Urinary bladder (tissue), 3 donors: ENCODE measurements at regions not wholly inside any gene's neighbourhood (a gene's known extent, or its start where the extent isn't known, plus 50 kb on each side); places are given as distances from the start of the nearest gene placed in this dataset.

Source experiments
- DNase-seq: peaks from one replicate; pipeline ENCODE4 v3.0.0-alpha.2; 2015; ENCODE audit errors: extremely low spot score
- H3K27ac ChIP-seq: one replicate; pipeline ENCODE4 v1.5.1; 2013; ENCODE audit warnings: low read depth, mild to moderate bottlenecking, moderate library complexity
- H3K36me3 ChIP-seq: one replicate; pipeline ENCODE4 v1.6.1; 2013; ENCODE audit warnings: mild to moderate bottlenecking, moderate library complexity; ENCODE audit not compliant: insufficient read depth
- H3K4me1 ChIP-seq: one replicate; pipeline ENCODE4 v1.6.1; 2013; ENCODE audit warnings: mild to moderate bottlenecking, moderate library complexity; ENCODE audit not compliant: insufficient read depth
- H3K4me3 ChIP-seq: one replicate; pipeline ENCODE4 v1.5.1; 2013; ENCODE audit warnings: low read depth, low read length
- WGBS: extraction: QIAGEN DNeasy Blood & Tissue Kit; methylation state at CpG from one replicate; pipeline ENCODE4 v1.1.7; 2013; 5-methylcytosine and 5-hydroxymethylcytosine counted together
- donor health status: healthy with polysubstance abuse.
- donor health status: healthy.

DNA sequence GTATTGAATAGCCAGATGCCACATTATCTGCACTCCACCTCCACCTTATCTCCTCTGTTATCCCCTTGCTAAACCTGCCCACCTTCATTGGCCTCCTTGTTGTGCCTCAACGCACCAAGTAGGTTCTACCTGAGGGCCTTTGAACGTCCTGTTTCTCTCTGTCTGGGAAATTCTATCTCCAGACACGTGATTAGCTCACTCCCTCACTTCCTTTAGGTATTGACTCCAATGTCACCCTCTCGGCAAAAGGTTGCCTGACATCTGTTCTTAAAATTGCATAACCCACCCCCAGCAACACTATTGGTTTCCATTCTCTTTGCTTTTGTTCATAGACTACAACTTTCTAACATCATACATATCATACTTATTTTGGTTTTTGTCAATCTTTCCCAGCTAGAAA, 56.5 kb upstream of the MEDAG start:
- 89% methylated on average over 4 of the region's 4 CpGs for WGBS
- DNase-seq = no peak
- no peaks in the 10 kb centered on the region for H3K36me3 ChIP-seq
- no peak overlapping the region for H3K4me3 ChIP-seq
- no peaks in the 10 kb centered on the region for H3K4me1 ChIP-seq
- H3K27ac ChIP-seq = no peak overlapping the region

DNA sequence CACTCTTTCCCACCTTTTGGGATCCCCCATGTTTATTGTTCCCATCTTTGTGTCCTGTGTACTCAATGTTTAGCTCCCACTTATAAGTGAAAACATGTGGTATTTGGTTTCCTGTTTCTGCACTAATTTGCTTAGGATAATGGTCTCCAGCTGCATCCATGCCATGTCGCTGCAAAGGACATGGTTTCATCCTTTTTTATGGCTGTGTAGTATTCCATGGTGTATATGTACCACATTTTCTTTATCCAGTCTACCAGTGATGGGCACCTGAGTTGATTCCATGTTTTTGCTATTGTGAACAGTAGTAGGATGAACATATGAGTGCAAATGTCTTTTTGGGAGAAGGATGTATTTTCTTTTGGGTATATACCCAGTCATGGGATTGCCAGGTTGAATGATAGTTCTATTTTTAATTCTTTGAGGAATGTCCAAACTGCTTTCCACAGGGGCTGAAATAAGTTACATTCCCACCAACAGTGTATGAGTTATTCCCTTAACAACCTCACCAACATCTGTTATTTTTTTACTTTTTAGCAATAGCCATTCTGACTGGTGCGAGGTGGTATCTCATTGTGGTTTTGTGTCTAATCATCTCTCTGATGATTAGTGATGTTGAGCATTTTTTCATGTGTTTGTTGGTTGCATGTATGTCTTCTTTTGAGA, 55.7 kb upstream of the MEDAG start:
- H3K4me1 ChIP-seq = no peaks in the 10 kb centered on the region
- H3K4me3 ChIP-seq = no peak overlapping the region
- no peak for DNase-seq
- 93% methylated on average over 2 of the region's 2 CpGs for WGBS
- no peak overlapping the region for H3K27ac ChIP-seq
- no peaks in the 10 kb centered on the region for H3K36me3 ChIP-seq

- H3K4me3 ChIP-seq = no peak overlapping the region
- DNase-seq = no peak
- H3K36me3 ChIP-seq = no peaks in the 10 kb centered on the region
- H3K4me1 ChIP-seq = no peaks in the 10 kb centered on the region
- H3K27ac ChIP-seq = no peak overlapping the region
Observed at GRCh38 chr13:30850867-30851211, 55.2 kb upstream of the MEDAG start.

DNA sequence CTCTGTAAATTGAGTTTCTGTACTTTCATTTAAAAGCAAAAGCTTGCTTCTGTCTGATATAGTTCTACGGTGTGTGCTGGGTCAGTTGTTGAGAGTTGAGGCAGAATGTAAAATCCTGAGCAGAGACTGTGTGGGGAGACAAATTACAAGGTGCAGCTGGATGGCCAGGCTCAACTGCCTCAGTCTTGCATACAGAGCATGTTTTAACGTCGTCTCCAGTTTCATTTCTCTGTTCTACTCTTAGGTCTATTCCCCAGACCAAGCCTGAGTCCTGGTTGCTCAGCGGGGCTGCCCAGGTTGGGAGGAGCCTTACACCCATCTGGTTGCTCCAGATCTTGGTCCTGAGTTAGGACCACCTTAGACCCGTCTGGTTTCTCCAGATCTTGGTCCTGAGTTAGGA, 54.4 kb upstream of the MEDAG start:
- WGBS = 76% methylated on average over 5 of the region's 5 CpGs
- no peak overlapping the region for H3K27ac ChIP-seq

GRCh38 chr13:30855569-30855968, 50.5 kb upstream of the MEDAG start:
- no peaks in the 10 kb centered on the region for H3K36me3 ChIP-seq
- H3K27ac ChIP-seq = no peak overlapping the region
- no peak for DNase-seq
- WGBS = 75% methylated on average over 3 of the region's 3 CpGs
- no peaks in the 10 kb centered on the region for H3K4me1 ChIP-seq
- no peak overlapping the region for H3K4me3 ChIP-seq

More for the DNA sequence above, 54.4 kb upstream of the MEDAG start:
- no peak overlapping the region for H3K4me3 ChIP-seq
- no peak for DNase-seq
- H3K4me1 ChIP-seq = no peaks in the 10 kb centered on the region
- no peaks in the 10 kb centered on the region for H3K36me3 ChIP-seq

DNA sequence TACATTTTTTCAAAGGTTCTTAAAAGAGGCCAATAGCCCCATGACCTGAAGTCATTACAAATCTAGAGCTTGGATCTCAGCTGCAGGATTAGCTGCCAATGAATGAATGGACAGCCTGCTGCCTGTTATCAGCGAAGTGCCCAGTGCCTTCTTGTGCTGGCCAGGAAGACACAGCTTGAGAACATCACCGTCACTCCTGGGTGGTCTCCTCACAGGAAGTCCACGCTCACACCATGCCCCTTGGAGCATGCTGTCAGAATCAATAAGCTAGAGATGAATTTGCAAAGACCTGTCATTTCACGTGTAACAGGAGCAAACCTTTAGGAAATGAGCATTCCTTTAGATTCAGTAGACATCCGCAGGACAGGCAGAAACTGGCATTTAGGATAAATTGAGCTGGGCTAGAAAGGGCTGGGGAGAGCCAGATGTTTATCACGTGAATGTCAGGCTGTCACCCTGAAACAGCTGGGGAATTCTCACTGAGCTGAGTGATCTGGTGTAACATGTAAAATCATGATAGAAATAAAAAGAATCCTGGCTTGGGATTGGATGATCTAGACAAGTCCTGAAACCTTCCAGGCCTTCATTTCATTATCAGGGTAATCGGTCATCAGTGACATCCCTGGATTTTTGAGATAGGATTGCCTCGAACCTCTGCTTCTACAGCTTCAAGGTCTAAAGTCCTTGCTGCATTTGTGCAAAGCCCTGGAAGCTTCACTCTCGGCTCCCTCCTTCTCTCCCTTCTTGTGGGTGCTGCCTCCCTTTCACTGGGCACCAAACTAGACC, 49.9 kb upstream of the MEDAG start:
- Histone ChIP-seq H3K36me3 (no peaks in the 10 kb centered on the region), H3K4me1 (no peaks in the 10 kb centered on the region)
- 65% methylated on average over 9 of the region's 9 CpGs for WGBS

More for the DNA sequence above, 49.9 kb upstream of the MEDAG start:
- H3K27ac ChIP-seq = no peak overlapping the region
- no peak overlapping the region for H3K4me3 ChIP-seq
- no peak for DNase-seq
